NOMO-1 treated with DMSO at 0.1 percent for 48 hours (cell line): ENCODE measurements at regions not wholly inside any gene's neighbourhood (a gene's known extent, or its start where the extent isn't known, plus 50 kb on each side); places are given as distances from the start of the nearest gene placed in this dataset.

Experiments
- DNase-seq: peaks from one replicate; lab custom pipeline; 2025; ENCODE audit not compliant: unreplicated experiment; lab: John Stamatoyannopoulos, UW

- no peak for DNase-seq
These were observed 61.4 kb upstream of the KIRREL3 start for GRCh38 chr11:127061947-127062346.

GRCh38 chr11:127059750-127060149 is 59.2 kb upstream of the KIRREL3 start:
- no peak for DNase-seq

- no peak for DNase-seq
These were observed 58.7 kb upstream of the KIRREL3 start for GRCh38 chr11:127059286-127059685.

- no peak for DNase-seq
These were observed 58.0 kb upstream of the KIRREL3 start for GRCh38 chr11:127058524-127058923.

- no peak for DNase-seq
These were observed 56.6 kb upstream of the KIRREL3 start for GRCh38 chr11:127057126-127057525.

- no peak for DNase-seq
These were observed 55.9 kb upstream of the KIRREL3 start for GRCh38 chr11:127056338-127056971.

- no peak for DNase-seq
These were observed 54.7 kb upstream of the KIRREL3 start for GRCh38 chr11:127055236-127055635.

- DNase-seq = no peak
These were observed 53.6 kb upstream of the KIRREL3 start for GRCh38 chr11:127054153-127054552.

- no peak for DNase-seq
These were observed 51.8 kb upstream of the KIRREL3 start for GRCh38 chr11:127052404-127052803.
